ENCODE measurements at regions not wholly inside any gene's neighbourhood (a gene's known extent, or its start where the extent isn't known, plus 50 kb on each side); places are given as distances from the start of the nearest gene placed in this dataset.

DNA sequence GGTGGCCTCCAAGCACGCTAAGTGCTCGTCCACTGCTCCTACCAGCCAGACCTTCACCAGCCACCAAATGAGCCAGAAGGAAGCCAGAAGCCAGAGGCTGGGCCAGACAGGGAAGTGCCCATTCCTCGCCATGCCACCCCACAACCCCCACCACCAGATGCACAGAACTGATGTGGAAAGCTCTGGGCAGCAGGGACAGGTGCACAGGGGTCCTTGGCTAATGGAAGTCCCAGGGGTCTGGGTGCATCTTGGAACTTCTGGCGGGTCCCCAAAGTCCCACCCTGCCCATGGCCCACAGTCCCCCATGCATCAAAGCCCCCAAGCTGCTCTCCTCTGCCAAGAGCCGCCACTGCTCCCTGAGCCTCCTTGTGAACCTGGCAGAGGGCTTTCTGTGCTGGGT is 173.1 kb upstream of the ID2 start:
- TF ChIP-seq, protein P1, sequence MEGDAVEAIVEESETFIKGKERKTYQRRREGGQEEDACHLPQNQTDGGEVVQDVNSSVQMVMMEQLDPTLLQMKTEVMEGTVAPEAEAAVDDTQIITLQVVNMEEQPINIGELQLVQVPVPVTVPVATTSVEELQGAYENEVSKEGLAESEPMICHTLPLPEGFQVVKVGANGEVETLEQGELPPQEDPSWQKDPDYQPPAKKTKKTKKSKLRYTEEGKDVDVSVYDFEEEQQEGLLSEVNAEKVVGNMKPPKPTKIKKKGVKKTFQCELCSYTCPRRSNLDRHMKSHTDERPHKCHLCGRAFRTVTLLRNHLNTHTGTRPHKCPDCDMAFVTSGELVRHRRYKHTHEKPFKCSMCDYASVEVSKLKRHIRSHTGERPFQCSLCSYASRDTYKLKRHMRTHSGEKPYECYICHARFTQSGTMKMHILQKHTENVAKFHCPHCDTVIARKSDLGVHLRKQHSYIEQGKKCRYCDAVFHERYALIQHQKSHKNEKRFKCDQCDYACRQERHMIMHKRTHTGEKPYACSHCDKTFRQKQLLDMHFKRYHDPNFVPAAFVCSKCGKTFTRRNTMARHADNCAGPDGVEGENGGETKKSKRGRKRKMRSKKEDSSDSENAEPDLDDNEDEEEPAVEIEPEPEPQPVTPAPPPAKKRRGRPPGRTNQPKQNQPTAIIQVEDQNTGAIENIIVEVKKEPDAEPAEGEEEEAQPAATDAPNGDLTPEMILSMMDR (IDR thresholded peaks at IDR 0.05) = no peak
- no peak for TF ChIP-seq POLR2A (IDR thresholded peaks at IDR 0.05)

All from heart left ventricle (tissue), 13 donors.